EL (cell line): ENCODE measurements at regions not wholly inside any gene's neighbourhood (a gene's known extent, or its start where the extent isn't known, plus 50 kb on each side); places are given as distances from the start of the nearest gene placed in this dataset.

Experiments
- DNase-seq: peaks from one replicate; pipeline ENCODE4 v3.0.0-alpha.2; 2016

DNA sequence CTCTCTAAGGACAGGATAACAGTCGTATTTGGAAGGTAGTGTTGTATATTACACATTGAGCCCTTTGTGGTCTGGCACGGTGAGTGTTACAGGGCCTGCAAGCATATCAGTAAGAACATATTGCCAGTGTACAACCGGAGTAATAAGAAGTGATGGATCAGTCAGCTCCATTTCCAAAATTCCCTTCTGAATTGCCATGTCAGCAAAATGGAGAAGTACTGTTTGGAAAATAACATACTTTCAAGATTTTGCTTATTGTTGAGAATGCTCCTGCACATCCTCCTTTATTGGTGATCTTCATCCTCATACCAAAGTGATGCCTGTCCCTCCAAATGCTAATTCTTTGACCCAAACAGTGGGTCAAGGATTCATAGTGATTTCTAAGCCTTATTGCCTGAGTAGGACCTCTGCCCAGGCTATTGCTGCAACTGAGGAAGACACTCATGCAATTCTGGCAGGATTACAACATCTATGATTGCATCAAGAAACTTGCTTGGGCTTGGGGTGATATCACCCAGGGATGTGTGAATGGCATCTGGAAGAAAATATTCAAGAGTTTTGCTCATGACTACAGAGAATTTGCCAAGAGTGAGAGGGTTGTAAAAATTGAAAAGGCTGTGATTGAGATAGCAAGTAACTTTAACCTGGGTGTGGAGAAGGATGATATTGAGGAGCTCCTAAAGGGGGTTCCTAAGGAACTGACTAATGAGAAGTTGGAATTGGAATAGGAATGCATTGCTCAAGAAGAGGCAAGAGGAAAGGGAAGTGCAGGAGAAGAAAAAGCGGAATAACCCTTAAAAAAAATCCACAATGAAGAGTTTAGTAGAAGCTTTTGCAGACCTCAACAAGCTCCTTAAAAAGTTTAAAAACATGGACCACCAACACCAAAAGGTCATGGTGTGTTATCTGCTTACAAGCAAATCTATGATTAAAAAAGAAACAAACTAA lies 452.2 kb upstream of the SORCS1 start:
- peak; percentile 59 for DNase-seq

DNA sequence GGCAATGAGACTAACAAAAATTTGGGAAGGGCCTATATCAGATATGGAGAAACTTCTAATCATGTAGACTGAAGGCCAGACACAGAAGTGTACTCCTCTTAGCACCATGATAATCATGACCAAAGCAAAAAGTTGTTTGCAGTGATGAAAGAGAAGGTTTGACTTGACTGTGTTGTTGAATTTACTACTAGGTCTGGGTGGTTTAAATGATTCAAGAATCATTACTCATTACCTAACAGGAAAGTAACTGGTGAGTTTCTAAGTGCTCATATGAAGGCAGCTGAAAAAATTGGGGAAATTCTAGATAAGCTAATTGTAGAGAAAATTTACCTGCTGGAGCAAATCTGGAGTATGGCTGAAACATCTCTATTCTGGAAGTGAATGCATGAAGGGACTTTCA lies 451.5 kb upstream of the SORCS1 start:
- DNase-seq, result no peak

GRCh38 chr10:107614939-107615685 lies 450.6 kb upstream of the SORCS1 start:
- DNase-seq, result peak; percentile 60

GRCh38 chr10:107611115-107611514 lies 446.6 kb upstream of the SORCS1 start:
- DNase-seq, result no peak

DNA sequence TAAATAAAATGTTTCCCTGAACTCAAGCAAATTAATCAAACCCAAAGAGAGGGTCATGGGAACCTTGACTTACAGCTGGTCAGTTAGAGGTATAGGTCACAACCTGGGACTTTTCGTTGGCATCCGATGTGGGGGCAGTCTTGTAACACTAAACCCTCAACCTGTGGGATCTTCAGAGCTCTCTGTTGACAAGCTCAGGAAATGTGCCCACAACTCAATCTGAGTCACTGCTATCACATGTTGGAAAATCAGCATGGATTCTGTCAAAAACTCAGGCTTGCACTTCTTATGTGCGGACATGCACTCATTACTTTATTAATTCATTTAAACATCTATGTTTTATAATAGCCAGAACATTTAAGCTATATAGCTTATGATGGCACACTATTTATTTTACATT lies 424.6 kb upstream of the SORCS1 start:
- DNase-seq, result no peak

GRCh38 chr10:107585630-107586029 lies 421.1 kb upstream of the SORCS1 start:
- DNase-seq, result no peak

GRCh38 chr10:107583974-107584373 lies 419.5 kb upstream of the SORCS1 start:
- no peak for DNase-seq

GRCh38 chr10:107579970-107580369 lies 415.5 kb upstream of the SORCS1 start:
- no peak for DNase-seq

- DNase-seq, result no peak
These were observed 412.7 kb upstream of the SORCS1 start for GRCh38 chr10:107577221-107577620.

DNA sequence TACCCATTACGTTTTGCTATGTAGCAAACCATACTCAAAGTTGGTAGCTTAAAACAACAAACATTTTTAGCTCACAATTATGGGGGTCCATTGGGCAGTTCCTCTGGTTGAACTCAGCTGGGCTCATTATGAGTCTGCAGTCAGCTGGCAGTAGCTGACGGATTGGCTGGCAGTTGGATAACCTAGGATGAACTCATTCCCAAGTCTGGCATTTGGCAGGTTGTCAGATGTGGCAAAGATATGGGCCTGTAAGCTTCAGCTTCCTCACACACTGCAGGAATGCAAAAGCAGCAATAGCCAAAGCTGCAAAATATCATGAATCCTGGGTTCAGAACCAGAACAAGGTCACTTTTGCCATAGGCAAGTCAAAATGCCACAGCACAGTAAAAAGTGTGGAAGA lies 412.2 kb upstream of the SORCS1 start:
- DNase-seq, result peak; percentile 4

DNA sequence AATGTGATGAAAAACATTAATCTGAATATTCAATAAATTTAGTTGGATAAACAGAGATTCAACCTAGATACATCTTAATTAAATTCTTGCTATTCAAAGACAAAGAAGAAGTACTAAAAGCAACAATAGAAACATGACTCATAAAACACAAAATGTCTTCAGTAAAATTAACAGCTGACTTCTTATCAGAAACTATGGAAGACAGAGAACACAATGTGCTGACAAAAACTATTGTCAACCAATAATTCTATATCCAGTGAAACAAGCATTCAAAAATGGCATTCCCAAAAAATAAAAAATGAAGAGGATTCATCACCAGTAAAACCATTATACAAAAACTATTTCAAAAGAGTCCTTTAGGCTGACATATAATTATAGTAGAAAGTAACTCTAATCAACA lies 400.5 kb upstream of the SORCS1 start:
- DNase-seq, result no peak

DNA sequence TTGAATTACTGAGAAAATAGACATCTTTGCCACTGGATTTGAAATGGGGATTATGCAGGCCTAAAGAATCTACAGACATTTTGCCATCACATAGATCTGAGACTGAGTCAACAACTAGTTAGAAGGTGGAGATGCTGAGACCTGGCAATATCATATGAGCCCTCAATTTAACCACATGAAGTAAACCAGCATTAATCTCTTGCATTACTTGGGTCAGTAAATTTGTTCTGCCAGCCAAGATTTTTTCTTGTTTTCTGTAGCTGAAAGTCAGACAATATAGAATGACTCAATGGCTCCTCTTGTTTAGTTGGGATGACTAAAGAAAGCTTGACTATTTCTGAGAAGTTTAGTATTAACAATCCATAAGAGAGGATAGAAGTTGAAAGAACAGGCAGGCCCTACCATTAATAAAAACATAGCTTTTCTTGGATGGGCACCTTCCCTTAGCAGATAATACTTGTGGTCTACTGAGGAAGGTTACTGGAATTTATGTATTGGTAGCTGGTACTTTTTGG lies 396.7 kb upstream of the SORCS1 start:
- no peak for DNase-seq

DNA sequence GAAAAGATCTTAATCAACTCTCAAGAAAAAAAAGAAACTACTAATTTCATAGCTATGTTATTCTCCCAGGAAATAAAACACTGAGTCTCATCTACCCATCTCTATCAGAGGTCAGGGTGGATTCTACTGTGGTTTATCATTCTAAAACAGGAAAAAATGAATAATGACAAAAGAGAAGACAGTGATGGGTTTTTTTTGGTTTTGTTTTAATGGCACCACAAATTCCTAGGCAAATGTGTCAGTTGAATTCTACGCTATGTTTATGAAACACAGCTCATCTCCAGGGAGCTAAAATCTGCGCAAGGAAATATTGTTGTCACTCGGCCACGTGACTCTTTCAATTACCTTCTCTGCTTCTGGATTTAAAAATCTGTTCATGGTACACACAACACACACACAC lies 393.4 kb upstream of the SORCS1 start:
- DNase-seq, result peak; percentile 21

- DNase-seq, result no peak
These were observed 389.8 kb upstream of the SORCS1 start for GRCh38 chr10:107554333-107554732.

- DNase-seq, result peak; percentile 71
These were observed 389.0 kb upstream of the SORCS1 start for GRCh38 chr10:107553470-107553869.

DNA sequence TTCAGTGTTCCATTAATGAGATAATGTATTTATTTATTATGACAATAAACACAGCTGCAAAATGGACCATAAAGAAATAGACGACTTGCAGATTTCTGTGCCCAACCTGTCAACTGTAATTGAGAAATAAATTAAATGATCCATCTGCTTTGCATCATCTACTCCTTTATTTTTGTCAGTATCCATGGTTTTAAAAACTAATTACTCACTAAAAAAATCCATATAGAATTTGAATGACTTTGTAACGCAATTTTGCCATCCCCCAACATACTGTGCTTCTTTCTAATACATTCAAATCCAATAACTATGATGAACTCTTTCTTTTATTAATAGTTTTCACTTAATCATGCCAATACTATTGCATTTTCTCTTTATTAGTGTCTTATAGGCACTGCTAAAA lies 388.5 kb upstream of the SORCS1 start:
- DNase-seq, result no peak

GRCh38 chr10:107548301-107548700 lies 383.8 kb upstream of the SORCS1 start:
- DNase-seq, result no peak

DNA sequence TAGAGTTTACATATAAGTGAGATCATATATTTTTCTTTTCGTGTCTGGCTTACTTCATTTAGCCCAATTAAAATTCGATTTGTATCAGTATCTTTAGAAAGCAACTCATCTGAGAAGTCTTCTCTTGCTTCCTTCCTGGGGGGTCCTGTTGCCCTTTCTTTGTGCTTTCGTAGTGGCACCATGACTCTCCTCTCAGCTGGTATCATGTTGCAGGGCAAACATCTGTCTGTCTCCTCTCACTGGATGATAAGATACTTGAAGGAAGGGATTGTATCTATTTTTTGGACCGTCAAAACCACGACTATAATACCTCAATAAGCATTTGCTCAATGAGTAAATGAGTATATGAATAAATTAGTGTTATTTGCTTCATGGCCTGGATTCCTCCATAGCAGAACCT lies 382.5 kb upstream of the SORCS1 start:
- no peak for DNase-seq

GRCh38 chr10:107546284-107546683 lies 381.8 kb upstream of the SORCS1 start:
- DNase-seq, result peak; percentile 73

DNA sequence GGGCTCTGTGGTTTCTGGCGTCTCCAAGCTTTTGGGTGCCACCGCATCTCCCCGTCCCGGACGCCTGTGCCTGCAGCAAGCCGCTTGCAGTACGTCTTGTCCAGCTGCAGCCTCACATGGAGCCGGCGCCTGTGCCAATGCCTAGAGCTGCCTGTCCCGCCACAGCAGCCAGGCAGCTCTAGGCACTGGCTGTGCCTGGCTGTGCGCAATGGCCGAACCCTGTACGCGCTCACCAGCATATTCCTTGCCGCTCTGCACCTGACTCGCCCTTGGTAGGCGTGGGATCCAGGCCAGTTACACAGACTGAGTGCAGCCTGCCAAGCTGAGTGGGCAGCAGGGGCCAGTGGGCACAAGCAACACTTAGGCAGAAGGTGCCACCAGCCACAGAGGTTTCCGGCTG lies 381.2 kb upstream of the SORCS1 start:
- DNase-seq, result no peak

- DNase-seq, result no peak
These were observed 380.4 kb upstream of the SORCS1 start for GRCh38 chr10:107544706-107545520.

DNA sequence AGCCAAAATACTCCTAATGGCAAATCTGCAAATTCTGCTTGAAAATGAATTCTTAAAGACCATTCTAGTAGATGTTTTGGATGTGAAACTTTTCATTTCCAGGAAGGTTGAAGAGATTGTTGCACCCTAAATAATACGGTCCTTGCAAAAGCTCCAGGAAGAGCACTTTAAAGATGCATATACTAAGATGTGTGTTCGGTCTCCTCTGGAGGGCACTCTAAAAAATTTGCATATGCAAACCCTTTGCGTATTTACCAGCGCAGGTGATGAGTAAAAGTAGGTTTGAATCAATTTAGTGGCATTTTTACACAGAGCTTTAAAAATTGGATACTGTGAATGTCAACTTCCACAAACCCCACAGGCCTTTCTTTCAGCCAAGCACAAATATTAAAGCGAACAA lies 378.1 kb upstream of the SORCS1 start:
- no peak for DNase-seq

DNA sequence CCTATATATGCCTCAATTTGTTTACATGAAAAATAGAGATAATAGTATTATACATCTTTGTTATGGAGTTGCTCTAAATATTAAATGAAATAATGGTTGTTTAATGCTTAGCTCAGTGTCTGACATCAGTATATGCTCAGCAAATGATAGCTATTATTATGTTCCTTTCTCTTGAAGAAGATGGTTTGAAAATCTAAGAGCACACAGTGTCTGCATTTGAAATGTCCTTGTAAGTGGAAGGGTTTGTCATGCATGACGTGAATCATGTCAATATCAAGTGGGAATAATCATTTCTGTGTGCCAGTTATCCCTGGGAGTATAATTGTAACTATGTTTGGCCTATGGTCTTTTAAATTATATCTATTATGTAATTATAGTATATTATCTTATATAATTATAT lies 377.5 kb upstream of the SORCS1 start:
- DNase-seq, result no peak
